HG03039 (cell line): ENCODE measurements at regions not wholly inside any gene's neighbourhood (a gene's known extent, or its start where the extent isn't known, plus 50 kb on each side); places are given as distances from the start of the nearest gene placed in this dataset.

Source experiments
- ATAC-seq: cut with Tn5 transposase; IDR thresholded peaks from one replicate; pipeline ENCODE4 v1.9.1; 2021; ENCODE audit warnings: mild to moderate bottlenecking, moderate library complexity; ENCODE audit not compliant: unreplicated experiment

GRCh38 chr16:17529982-17530760 lies 59.4 kb upstream of the XYLT1 start:
- peak; percentile 53 for ATAC-seq

GRCh38 chr16:17526956-17527937 lies 56.5 kb upstream of the XYLT1 start:
- no peak for ATAC-seq

GRCh38 chr16:17524656-17525055 lies 53.9 kb upstream of the XYLT1 start:
- no peak for ATAC-seq

- no peak for ATAC-seq
Measured at GRCh38 chr16:17520561-17520960, 49.8 kb upstream of the XYLT1 start.
